Mesendoderm (in vitro differentiated cells): ENCODE measurements at regions not wholly inside any gene's neighbourhood (a gene's known extent, or its start where the extent isn't known, plus 50 kb on each side); places are given as distances from the start of the nearest gene placed in this dataset.
A peak's percentile ranks its signal among the peaks of the same experiment; 100 is the strongest.

Experiments
- DNase-seq: peaks from one replicate; pipeline ENCODE4 v3.0.0; 2013
- H2AK5ac ChIP-seq: 2 replicates; pipeline ENCODE4 v1.6.1; 2013; ENCODE audit warnings: low read length, inconsistent platforms
- H2BK120ac ChIP-seq: 2 replicates; pipeline ENCODE4 v1.6.1; 2013; ENCODE audit warnings: low read depth, mild to moderate bottlenecking, low read length, moderate library complexity, mixed read lengths
- H2BK15ac ChIP-seq: replicated peaks from 2 replicates; pipeline ENCODE4 v1.6.1; 2013; ENCODE audit warnings: low read depth, mild to moderate bottlenecking, moderate library complexity
- H2BK5ac ChIP-seq: 2 replicates; pipeline ENCODE4 v1.6.1; 2013; ENCODE audit warnings: low read length, inconsistent platforms
- H3K18ac ChIP-seq: 2 replicates; pipeline ENCODE4 v1.6.1; 2013; ENCODE audit warnings: mild to moderate bottlenecking, low read length, mixed read lengths
- H3K23ac ChIP-seq: one replicate; pipeline ENCODE4 v1.6.1; 2013; ENCODE audit warnings: low read length
- H3K27ac ChIP-seq: 2 replicates; pipeline ENCODE4 v1.5.1; 2013; ENCODE audit warnings: low read depth, mild to moderate bottlenecking, inconsistent platforms, low read length, moderate library complexity
- H3K27me3 ChIP-seq: 2 replicates; pipeline ENCODE4 v1.6.1; 2013; ENCODE audit warnings: low read length, control low read depth, mild to moderate bottlenecking, inconsistent platforms; ENCODE audit not compliant: insufficient read depth, poor library complexity
- H3K36me3 ChIP-seq: 2 replicates; pipeline ENCODE4 v1.6.1; 2013; ENCODE audit warnings: low read length, inconsistent platforms; ENCODE audit not compliant: control insufficient read depth, insufficient read depth
- H3K4ac ChIP-seq: one replicate; pipeline ENCODE4 v1.6.1; 2013; ENCODE audit warnings: low read depth, mild to moderate bottlenecking, low read length, moderate library complexity
- H3K4me1 ChIP-seq: 2 replicates; pipeline ENCODE4 v1.6.1; 2013; ENCODE audit warnings: low read depth, low read length, inconsistent platforms; ENCODE audit not compliant: control insufficient read depth
- H3K4me2 ChIP-seq: 2 replicates; pipeline ENCODE4 v1.6.1; 2013; ENCODE audit warnings: low read length
- H3K4me3 ChIP-seq: 2 replicates; pipeline ENCODE4 v1.5.1; 2013; ENCODE audit warnings: mild to moderate bottlenecking, low read length
- H3K56ac ChIP-seq: one replicate; pipeline ENCODE4 v1.6.1; 2013; ENCODE audit warnings: low read length
- H3K79me1 ChIP-seq: 2 replicates; pipeline ENCODE4 v1.6.1; 2013; ENCODE audit warnings: low read length, inconsistent platforms
- H3K79me2 ChIP-seq: 2 replicates; pipeline ENCODE4 v1.6.1; 2013; ENCODE audit warnings: mild to moderate bottlenecking, low read length; ENCODE audit not compliant: control insufficient read depth, insufficient read depth
- H3K9ac ChIP-seq: 2 replicates; pipeline ENCODE4 v1.6.1; 2013; ENCODE audit warnings: low read length, inconsistent platforms
- H4K5ac ChIP-seq: one replicate; pipeline ENCODE4 v1.6.1; 2013; ENCODE audit warnings: low read length
- H4K8ac ChIP-seq: one replicate; pipeline ENCODE4 v1.6.1; 2013; ENCODE audit warnings: low read depth, mild to moderate bottlenecking, control low read depth, low read length, moderate library complexity
- WGBS: extraction: QIAGEN DNeasy Blood & Tissue Kit; methylation state at CpG from one replicate; pipeline ENCODE4 v1.1.7; 2013; ENCODE audit warnings: low lambda C conversion rate, missing lambda C conversion rate; ENCODE audit not compliant: insufficient coverage; ENCODE audit errors: extremely low coverage; 5-methylcytosine and 5-hydroxymethylcytosine counted together

DNA sequence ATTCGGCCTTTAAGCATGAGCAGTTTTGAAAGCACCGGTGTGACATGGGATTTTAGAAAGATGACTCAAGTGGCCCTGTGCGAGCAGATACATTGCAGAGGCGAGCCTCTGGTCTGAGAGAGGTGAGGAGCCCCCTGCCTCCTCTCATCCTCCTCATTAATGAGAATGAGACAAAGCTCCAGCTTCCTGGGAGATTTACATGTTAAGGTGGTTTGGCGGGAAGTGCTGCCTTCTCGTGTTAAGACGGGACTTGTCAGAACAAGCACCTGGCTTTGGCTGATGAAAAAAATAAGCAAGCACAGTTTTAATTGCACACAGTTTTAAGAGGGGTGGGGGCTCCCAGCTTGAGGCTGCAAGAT, 68.1 kb downstream of the ACTL7B start:
- no CpG with 5 or more reads among the region's 7 CpGs for WGBS
- DNase-seq: no peak
- Histone ChIP-seq H3K4ac (no peak overlapping the region), H3K36me3 (no peaks in the 10 kb centered on the region), H2BK5ac (no peak overlapping the region), H3K4me1 (no peaks in the 10 kb centered on the region), H3K4me3 (no peak overlapping the region), H3K27ac (no peak overlapping the region), H2BK15ac (no peak overlapping the region), H4K5ac (no peak overlapping the region), H3K79me2 (no peaks in the 10 kb centered on the region), H3K27me3 (no peaks in the 10 kb centered on the region), H2AK5ac (no peak overlapping the region), H2BK120ac (no peak overlapping the region), H4K8ac (no peak overlapping the region), H3K18ac (no peak overlapping the region), H3K4me2 (no peak overlapping the region), H3K79me1 (no peaks in the 10 kb centered on the region), H3K9ac (no peak overlapping the region), H3K56ac (no peak overlapping the region), H3K23ac (no peak overlapping the region)

DNA sequence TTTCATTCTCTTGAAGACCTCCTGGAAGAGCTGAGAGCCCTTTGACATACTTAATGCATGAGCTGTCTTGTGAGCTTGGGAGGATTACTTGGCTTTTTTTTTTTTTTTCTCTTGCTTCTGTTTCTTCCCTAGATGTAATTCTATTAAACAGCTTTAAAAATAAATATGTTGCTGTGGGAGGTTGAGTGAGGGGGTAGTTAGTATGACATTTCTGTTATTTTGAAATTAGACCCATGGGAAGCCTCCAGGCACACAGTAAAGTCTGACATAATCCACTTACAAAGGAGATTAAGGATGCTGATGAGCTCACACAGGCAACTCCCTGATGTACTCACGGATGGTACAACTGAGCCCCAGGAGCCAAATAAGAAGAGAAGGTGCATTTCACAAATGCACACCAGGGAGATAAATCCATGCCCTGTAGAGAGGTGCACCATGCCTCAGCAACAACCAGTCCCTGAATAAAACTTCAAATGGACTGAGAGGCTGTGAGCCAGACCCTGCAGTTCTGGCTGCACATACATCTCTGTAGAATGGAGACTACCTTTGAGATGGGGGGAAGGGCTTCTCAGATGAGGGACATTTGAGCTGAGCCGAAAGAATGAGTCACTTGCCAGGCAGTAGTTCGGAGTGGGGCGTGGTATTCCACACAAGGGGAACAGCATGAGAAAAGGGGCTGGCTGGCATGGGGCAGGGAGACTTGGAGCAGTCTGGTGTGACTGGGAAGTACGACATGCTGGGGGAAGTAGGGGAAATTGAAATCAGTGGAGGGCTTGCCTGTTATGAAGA, 68.7 kb downstream of the ACTL7B start:
- Histone ChIP-seq H3K18ac (no peak overlapping the region), H3K4me3 (no peak overlapping the region), H3K27ac (no peak overlapping the region), H3K79me2 (no peaks in the 10 kb centered on the region), H2BK120ac (no peak overlapping the region), H3K9ac (no peak overlapping the region), H3K79me1 (no peaks in the 10 kb centered on the region), H3K56ac (no peak overlapping the region), H3K27me3 (no peaks in the 10 kb centered on the region), H3K4me1 (no peaks in the 10 kb centered on the region), H3K23ac (no peak overlapping the region), H3K4ac (no peak overlapping the region), H3K36me3 (no peaks in the 10 kb centered on the region), H2BK5ac (no peak overlapping the region), H2AK5ac (no peak overlapping the region), H4K8ac (no peak overlapping the region), H2BK15ac (no peak overlapping the region), H3K4me2 (no peak overlapping the region), H4K5ac (no peak overlapping the region)
- peak; percentile 50 for DNase-seq
- no CpG with 5 or more reads among the region's 5 CpGs for WGBS

DNA sequence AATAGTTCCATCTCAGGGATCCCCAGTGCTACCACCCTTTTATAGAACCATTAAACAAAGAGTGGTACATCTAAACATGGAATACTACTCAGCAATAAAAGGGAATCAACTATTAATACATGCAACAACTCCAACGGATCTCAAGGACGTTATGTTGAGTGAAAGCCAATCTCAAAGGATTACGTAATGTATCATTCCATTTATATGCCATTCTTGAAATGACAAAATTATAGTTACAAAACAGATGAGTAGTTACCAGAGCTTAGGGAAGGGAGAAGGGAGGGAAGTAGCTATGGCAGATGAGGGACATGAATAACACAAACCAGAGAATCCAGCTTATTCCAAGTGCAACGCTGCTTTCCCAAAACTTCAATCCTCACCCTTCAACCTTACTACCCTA, 69.5 kb downstream of the ACTL7B start:
- H3K56ac ChIP-seq: no peak overlapping the region
- H3K23ac ChIP-seq: no peak overlapping the region
- DNase-seq: no peak
- H3K4ac ChIP-seq: no peak overlapping the region
- H3K4me2 ChIP-seq: no peak overlapping the region
- H2BK5ac ChIP-seq: no peak overlapping the region
- H3K18ac ChIP-seq: no peak overlapping the region
- WGBS: no CpG with 5 or more reads among the region's 4 CpGs
- no peaks in the 10 kb centered on the region for H3K4me1 ChIP-seq
- no peak overlapping the region for H3K4me3 ChIP-seq
- H3K79me2 ChIP-seq: no peaks in the 10 kb centered on the region
- no peak overlapping the region for H4K5ac ChIP-seq
- H2AK5ac ChIP-seq: no peak overlapping the region
- no peaks in the 10 kb centered on the region for H3K36me3 ChIP-seq
- no peaks in the 10 kb centered on the region for H3K79me1 ChIP-seq
- no peak overlapping the region for H2BK15ac ChIP-seq
- H3K27ac ChIP-seq: no peak overlapping the region
- no peak overlapping the region for H4K8ac ChIP-seq
- H3K9ac ChIP-seq: no peak overlapping the region
- no peaks in the 10 kb centered on the region for H3K27me3 ChIP-seq
- no peak overlapping the region for H2BK120ac ChIP-seq

DNA sequence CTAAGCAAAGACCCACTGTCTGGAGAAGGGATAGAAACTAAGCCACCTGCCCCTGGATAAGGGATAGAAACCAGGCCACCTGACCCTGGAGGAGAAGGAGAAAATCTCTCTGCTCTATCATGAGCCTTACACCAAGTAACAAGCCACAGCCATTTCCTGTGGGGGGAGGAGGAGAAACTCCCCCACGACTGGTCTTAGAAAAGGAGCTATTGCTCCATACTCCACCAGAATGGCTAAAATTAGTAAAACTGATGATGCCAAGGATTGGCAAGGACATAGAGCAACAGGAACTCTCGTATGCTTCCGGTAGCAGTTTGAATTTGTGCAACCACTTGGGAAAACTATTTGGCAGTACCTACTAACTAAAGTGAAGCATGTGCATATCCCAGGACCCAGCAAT, 70.8 kb downstream of the ACTL7B start:
- H3K56ac ChIP-seq: no peak overlapping the region
- WGBS: no CpG with 5 or more reads among the region's 3 CpGs
- H3K4me2 ChIP-seq: no peak overlapping the region
- no peaks in the 10 kb centered on the region for H3K4me1 ChIP-seq
- DNase-seq: no peak
- no peak overlapping the region for H3K23ac ChIP-seq
- no peak overlapping the region for H3K4me3 ChIP-seq
- no peak overlapping the region for H3K9ac ChIP-seq
- no peak overlapping the region for H4K8ac ChIP-seq
- H2AK5ac ChIP-seq: no peak overlapping the region
- no peaks in the 10 kb centered on the region for H3K79me2 ChIP-seq
- no peak overlapping the region for H4K5ac ChIP-seq
- no peaks in the 10 kb centered on the region for H3K27me3 ChIP-seq
- no peak overlapping the region for H2BK120ac ChIP-seq
- no peak overlapping the region for H3K27ac ChIP-seq
- H3K18ac ChIP-seq: no peak overlapping the region
- no peak overlapping the region for H2BK15ac ChIP-seq
- H2BK5ac ChIP-seq: no peak overlapping the region
- H3K4ac ChIP-seq: no peak overlapping the region
- no peaks in the 10 kb centered on the region for H3K79me1 ChIP-seq
- H3K36me3 ChIP-seq: no peaks in the 10 kb centered on the region

DNA sequence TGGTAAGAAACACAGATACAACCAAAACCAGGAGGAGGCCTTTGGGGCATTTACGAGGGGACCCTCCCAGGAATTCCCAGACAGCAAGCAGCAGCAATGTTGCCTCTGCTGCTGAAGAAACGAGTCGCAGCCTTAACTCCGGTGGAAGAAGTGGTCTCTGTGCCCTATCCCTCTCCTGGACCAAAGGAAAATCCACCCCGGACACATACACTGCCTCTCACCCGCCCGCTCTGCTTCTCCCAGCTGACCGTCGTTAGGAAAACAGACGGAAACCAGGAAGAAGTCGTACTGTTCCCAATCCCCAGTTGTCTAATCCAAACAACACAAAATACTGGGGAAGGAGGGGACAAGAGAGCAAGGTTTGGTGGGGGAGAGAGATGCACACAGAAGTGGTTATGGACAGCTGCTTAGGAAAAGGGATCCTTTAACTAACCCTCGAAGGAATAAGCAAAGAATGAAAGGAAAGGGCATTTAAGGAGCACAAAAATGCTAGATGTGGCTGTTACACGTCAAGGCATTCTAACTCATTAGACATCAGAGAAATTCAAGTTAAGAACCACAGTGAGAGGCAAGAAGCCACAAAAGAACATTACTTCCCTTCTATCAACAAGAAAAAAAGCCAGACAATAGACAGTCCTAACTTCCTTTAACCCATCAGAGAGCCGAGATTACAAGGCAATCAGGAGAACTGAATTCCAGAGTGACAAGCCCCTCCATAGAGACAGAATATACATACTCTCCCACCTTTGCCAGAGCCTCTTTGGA, 71.9 kb downstream of the ACTL7B start:
- Histone ChIP-seq H4K8ac (no peak overlapping the region), H3K79me1 (no peaks in the 10 kb centered on the region), H3K79me2 (no peaks in the 10 kb centered on the region), H3K9ac (no peak overlapping the region), H3K27ac (no peak overlapping the region), H3K27me3 (no peaks in the 10 kb centered on the region), H3K4me1 (no peaks in the 10 kb centered on the region), H2BK120ac (no peak overlapping the region), H3K18ac (no peak overlapping the region), H3K4me2 (no peak overlapping the region), H3K23ac (no peak overlapping the region), H2BK15ac (no peak overlapping the region), H2AK5ac (no peak overlapping the region), H3K4ac (no peak overlapping the region), H3K4me3 (no peak overlapping the region), H4K5ac (no peak overlapping the region), H3K56ac (no peak overlapping the region), H3K36me3 (no peaks in the 10 kb centered on the region), H2BK5ac (no peak overlapping the region)
- WGBS: no CpG with 5 or more reads among the region's 14 CpGs
- no peak for DNase-seq
